GM19372 (cell line): ENCODE measurements at regions not wholly inside any gene's neighbourhood (a gene's known extent, or its start where the extent isn't known, plus 50 kb on each side); places are given as distances from the start of the nearest gene placed in this dataset.
"Not testable (repeated sequence)": the region's sequence is repeated elsewhere in the genome, so short reads cannot be mapped to it uniquely, and the experiment has no call there.

Source experiments
- ATAC-seq: cut with Tn5 transposase; IDR thresholded peaks from one replicate; pipeline ENCODE4 v1.9.1; 2021; ENCODE audit warnings: mild to moderate bottlenecking, low read depth, moderate library complexity; ENCODE audit not compliant: unreplicated experiment

DNA sequence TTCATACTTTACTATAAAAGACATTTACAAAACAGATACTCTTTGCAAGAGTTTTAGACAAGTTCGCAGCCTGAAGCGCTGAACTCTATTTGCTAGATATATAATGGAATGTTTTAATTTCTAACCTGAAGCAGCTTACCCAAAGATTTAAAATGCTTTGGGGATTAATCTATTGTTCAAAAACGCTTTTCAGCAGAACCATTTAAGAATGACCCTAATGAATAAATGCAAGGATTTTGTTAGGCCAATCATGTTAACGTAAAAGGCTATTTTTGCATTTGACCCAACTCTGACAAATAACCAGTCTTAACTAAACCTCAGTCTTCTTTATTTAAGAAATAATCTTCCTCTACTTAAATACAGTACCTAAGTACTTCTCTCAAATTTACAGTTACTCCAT is 406.7 kb upstream of the POT1 start:
- ATAC-seq = no peak

- ATAC-seq = no peak
These were observed 397.1 kb upstream of the POT1 start for GRCh38 chr7:125326666-125327255.

GRCh38 chr7:125316466-125316865 is 386.8 kb upstream of the POT1 start:
- no peak for ATAC-seq

GRCh38 chr7:125299003-125299765 is 369.6 kb upstream of the POT1 start:
- ATAC-seq = no peak

- ATAC-seq = no peak
These were observed 350.3 kb upstream of the POT1 start for GRCh38 chr7:125279961-125280360.

DNA sequence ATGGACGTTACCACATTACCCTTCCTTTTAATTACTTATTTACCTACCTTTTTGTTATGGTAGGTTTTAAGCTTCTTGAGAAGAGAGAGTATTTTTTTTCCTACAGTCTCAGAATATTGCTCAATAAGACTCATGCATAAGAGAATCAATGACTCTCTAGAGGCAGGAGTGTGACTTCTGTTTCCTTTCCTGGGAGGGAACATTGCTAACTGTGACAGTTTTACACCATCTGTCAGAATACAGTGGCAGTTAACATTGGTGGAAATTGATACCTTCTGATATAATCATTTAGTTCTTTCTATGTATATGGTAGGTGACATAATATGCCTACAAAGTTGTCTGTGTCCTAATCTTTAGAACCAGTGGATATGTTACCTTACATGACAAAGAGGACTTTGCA is 348.7 kb upstream of the POT1 start:
- ATAC-seq = no peak

GRCh38 chr7:125274742-125275141 is 345.1 kb upstream of the POT1 start:
- ATAC-seq = not testable (repeated sequence)

DNA sequence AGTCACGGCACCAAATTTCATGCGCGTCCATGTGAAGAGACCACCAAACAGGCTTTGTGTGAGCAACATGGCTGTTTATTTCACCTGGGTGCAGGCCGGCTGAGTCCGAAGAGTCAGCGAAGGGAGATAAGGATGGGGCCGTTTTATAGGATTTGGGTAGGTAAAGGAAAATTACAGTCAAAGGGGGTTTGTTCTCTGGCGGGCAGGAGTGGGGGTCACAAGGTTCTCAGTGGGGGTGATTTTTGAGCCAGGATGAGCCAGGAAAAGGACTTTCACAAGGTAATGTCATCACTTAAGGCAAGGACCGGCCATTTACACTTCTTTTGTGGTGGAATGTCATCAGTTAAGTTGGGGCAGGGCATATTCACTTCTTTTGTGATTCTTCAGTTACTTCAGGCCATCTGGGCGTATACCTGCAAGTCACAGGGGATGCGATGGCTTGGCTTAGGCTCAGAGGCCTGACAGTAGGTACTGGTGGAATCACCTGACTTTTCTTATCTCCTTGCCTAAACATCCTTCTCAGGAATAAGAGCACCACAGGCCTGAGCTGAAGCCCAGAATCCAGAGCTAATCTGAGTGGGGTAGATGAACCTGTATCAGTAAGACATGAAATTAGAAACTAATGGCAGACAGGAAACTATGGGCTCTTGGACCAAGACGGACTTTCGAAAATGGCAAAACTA is 334.7 kb upstream of the POT1 start:
- ATAC-seq = not testable (repeated sequence)

GRCh38 chr7:125258876-125259417 is 329.3 kb upstream of the POT1 start:
- ATAC-seq = not testable (repeated sequence)

DNA sequence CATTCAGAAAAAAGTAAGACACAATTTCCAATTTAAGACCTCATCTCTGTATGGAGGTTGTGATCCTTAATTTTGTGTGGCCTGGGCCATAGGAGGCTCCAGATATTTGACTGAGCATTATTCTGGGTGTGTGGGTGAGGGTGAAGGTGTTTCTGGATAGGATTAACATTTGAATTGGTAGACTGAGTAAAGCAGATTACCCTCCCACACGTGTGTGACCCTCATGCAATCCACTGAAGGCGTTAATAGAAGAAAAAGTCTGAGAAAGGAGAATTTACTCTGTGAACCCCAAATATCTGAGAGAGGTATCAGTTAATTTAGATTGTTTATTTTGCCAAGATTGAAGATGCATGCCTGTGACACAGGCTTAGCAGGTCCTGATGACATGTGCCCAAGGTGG is 328.0 kb upstream of the POT1 start:
- ATAC-seq = no peak

- no peak for ATAC-seq
These were observed 326.8 kb upstream of the POT1 start for GRCh38 chr7:125256446-125256845.

DNA sequence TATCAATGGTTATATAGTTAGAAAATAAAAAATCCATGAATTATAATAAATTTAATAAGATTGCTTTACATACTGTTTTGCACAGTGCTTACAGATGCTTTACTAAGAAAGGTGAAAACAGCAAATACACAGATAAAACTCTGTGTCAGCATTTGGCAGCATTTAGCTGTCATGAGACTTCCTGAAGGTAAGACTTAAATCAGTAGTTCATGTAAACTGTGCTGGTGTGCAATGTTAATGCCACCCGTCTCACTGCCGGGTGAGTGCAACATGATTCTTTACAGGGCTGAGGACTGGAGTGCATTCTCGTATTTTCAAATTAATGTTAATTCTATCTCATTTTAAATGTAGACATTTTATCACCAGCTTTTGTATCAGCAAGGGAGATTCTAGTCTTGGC is 326.2 kb upstream of the POT1 start:
- ATAC-seq = no peak

- no peak for ATAC-seq
These were observed 324.9 kb upstream of the POT1 start for GRCh38 chr7:125254566-125254965.

DNA sequence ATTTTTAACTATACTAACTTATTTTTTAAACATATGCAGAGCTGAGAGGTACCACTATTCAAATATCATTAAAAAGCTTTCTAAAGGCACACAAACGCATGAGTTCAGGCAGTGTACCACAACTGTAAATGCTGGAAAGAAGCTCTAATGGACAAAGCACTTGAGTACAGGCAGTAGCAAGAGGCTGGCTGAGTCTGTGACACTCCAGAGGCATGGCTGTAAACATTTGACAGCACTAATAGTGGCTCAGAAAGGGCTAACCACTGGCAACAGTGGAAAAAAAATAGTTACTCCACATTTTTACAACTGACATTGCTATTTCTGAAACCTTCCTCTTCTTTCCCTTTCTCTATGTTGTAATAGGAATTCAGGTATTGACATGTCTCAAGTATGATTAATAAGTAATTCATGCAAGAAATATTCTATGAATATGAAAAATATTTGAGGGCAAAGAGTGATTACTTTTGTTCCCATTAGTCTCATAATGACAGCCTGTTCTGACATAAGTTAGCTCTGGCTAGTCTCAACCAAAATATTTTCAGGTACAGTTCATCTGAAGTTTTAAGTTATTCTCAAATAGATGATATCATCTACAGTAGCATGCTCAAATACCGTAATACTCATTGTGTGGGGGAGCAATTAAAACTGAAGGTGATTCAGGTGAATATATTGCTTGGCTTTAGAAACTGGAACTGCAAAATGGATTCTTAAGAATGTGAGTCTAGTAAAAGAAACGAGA is 324.0 kb upstream of the POT1 start:
- ATAC-seq = no peak

GRCh38 chr7:125247514-125248098 is 318.0 kb upstream of the POT1 start:
- no peak for ATAC-seq

DNA sequence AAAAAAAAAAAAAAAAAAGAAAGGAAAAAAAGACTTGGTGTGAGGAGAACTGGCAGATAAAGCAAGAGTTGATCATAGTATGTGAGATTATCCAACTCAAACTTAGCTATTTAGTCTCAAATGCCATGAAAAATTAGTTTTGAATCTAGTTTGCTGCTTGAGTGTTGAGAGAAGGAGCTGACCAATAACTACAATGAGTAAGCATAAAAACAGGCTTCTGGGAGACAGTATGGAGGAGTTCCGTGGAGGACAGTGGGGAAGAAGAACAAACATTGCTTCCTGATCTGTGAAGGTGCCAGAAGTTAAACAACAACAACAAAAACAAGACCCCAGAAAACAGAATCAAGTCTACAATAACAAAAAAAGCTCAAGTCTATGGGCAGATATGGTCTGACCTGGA is 317.1 kb upstream of the POT1 start:
- ATAC-seq = no peak

DNA sequence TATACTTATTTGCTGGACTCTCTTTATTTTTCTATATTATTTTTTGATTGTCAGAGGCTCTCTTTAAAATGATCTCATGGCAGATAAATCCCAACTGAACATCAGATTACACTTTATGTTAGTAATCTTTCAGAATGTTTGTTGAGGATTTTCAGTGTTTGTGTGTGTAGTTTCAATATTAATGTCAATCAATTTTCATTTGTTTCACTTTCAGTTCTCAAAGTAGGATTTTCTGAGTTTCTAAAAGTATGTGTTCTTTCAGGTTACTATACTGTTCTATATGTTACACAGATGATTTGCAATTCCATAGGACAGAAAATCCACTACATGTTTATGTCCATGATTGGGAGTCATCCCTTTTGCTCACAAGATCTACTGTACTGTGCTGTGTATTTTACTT is 311.9 kb upstream of the POT1 start:
- no peak for ATAC-seq

GRCh38 chr7:125222596-125222995 is 293.0 kb upstream of the POT1 start:
- no peak for ATAC-seq

DNA sequence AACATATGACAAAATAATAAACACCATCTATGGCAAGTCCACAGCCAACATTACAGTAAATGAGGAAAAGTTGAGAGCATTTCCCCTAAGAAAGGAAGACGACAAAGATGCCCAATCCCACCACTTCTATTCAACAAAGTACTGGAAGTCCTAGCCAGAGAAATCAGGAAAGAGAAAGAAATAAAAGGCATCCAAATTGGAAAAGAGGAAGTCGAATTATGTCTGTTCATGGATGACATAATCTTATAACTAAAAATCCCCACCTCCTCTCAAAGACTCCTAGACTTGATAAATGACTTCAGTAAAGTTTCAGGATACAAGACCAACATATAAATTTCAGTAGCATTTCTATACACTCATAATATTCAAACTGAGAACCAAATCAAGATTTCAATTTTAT is 288.5 kb upstream of the POT1 start:
- ATAC-seq = no peak

- no peak for ATAC-seq
These were observed 271.4 kb upstream of the POT1 start for GRCh38 chr7:125201002-125201401.
